HG03039 (cell line): ENCODE measurements at regions not wholly inside any gene's neighbourhood (a gene's known extent, or its start where the extent isn't known, plus 50 kb on each side); places are given as distances from the start of the nearest gene placed in this dataset.

Experiments used
- ATAC-seq: cut with Tn5 transposase; IDR thresholded peaks from one replicate; pipeline ENCODE4 v1.9.1; 2021; ENCODE audit warnings: mild to moderate bottlenecking, moderate library complexity; ENCODE audit not compliant: unreplicated experiment

DNA sequence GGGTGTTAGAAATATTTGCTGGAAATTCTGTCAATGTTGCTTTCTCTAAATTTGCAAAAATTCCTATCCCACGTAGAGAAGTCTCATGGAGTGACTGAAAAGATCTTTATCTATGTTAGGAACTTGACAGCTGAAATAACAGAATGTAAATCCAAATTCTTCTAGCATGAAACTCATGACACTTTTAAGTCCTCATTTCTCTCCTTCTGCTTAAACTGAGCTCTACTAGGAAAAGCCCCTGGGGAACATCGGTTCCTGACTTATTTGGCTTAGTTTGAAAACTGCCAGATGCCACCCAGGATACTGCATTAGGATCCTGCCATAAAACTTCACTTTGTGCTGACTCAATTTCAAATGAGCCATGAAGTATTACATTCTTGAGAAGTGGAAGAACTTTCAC, 426.0 kb downstream of the GALC start:
- ATAC-seq = no peak

DNA sequence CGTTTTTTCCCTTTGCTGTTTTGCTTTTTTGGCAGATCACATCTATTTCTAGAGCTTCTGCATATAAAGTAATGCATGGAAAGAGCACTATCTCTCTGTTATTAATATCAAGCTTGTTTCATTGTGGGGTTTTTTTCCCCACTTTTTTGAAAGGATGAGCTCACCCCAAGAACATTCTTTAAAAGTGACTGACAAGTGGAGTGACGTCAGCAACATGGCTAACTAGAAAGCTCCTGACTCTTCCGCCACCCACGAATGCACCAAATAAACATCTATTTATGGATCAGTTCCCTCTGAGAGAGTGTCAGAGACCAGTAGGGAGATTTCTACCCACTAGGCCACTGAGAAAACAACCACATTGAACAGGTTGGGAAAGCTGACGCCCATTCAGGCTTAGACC, 445.4 kb downstream of the GALC start:
- no peak for ATAC-seq

DNA sequence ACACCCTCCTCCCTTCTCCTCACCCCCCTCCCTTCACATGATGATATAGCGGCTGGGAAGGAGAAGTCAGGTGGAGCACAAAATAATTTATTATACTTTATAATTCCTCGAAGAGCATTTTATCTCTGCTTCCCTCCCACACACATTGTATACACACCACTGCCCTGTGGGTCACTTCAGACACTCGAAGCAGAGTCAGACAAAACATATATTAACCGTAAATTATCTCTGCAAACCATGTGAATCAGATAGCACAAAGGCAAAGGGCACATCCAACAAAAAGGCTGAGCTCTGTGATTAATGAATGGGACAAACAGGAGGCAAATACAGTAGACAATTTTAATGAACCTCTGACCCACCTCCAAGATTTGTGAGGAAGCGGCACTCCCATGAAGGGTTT, 450.7 kb downstream of the GALC start:
- ATAC-seq = no peak

DNA sequence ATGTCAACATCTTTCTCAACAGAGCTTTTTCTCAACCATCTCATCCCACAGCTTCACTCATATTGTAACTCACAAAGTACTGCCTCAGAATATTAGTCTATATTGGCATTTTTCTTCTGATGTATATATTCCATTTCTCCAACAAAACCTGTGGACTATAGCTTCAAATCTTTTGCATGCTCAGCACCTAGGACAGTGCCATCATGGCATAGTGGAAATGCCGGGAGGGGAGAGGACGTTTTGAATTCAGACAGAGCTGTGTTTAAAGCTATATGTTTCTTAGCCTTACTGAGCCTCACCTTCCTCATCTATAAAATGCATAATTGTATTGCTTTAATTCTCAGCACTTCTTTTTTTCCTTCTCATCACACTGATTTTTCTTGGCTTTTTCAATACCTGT, 452.6 kb downstream of the GALC start:
- ATAC-seq = no peak

DNA sequence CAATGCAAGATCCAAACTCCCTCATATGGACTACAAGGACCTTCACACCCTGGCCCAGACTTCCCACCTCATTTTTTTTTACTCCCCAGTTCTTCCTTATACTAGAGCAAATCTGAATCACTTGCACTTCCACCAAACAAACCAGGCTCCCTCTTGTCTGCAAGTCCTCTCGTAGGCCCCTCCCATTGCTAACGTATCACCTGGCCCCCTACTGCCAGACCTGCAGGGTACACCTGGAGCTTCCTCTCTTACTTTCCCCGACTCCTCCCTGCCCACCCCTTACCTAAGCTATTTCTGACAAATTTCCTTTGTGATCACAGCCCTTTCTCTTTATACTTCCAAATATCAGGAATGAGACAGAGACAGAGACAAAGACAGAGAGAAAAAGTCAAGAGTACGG, 463.9 kb downstream of the GALC start:
- ATAC-seq = no peak

DNA sequence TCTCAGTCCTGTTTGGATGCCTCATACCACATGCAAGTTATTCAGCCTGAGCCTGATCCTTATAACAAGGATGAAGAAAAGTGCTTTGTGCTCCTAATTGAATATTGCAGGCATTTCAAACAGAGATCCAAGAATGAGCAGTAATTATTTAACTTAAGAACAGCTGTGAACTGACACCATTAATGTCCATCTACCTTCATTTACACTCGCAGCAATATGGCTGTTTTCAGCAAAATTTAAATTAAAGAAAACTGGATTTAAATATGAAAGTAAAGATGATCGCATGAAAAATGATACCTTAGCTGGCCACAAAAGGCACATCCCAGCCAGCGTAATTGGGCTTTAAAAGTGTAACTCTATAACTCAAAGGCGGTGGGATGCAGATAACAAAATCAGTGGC, 466.3 kb downstream of the GALC start:
- ATAC-seq = no peak

DNA sequence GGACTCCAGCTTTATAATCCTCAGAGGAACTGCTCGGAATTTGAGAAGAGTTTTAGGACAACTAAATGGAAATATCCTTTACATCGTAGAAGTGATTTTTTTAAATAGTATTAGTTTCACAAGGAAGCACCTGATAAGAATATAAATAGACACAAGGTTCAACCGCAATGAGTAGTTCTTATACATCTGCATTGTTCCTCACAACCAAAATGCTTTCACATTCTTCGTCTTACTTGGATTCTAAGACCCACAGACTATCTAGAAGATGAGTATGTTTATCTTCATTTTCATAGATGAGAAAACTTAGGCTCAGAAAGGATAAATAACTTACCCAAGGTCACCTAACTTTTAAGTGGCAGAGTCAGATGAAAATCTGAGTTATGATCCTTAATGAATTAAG, 469.0 kb downstream of the GALC start:
- ATAC-seq = no peak

DNA sequence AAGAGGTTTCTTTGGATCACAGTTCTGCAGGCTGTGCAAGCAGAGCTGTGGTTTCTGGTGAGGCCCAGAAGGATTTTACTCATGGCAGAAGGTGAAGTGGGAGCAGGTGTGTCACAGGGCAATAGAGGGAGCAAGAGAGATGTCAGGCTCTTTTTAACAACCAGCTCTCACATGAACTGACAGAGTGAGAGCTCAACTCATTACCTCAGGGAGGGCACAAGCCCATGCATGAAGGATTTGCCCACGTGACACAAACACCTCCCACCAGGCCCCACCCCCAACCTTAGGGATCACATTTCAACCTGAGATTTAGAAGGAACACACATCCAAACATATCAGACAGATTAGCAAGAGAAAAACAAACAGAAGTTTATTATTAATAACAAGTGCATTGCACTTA, 470.4 kb downstream of the GALC start:
- ATAC-seq = no peak

DNA sequence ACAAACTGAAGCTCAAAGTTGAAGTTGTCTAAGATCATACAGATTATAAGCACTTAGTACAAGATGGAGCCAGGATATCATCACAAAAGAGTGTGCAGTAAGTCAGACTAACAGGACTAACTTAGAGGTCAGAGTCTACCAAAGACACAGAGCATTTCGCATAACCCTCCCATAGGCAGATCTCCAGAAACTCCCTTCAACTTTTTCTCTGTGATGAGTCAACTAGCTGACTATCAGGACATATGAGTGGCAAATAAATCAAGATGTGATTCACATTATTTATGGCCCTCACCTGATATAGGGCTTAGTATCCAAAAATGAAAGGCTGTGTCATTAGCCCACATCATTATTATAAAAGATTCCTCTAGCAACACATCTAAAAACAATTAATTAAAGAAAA, 484.6 kb downstream of the GALC start:
- no peak for ATAC-seq

DNA sequence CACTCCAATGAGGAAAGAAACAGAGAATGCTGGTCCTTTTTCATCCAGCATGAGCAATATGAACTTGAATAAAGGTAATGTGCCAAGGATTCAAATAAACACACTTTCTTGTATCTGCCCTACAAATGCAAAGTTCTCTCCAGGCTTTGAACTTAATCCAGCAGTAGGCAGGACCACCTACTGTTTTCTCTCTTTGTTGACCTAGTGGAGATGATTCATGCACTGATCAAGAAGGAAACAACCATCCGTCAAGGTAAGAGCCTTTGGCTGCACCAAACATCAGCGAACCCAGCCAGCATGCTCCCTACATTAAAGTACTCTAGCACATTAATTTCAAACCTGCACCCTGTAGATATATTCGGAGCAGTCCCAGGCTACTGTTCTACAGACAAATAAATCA, 489.3 kb downstream of the GALC start:
- no peak for ATAC-seq

DNA sequence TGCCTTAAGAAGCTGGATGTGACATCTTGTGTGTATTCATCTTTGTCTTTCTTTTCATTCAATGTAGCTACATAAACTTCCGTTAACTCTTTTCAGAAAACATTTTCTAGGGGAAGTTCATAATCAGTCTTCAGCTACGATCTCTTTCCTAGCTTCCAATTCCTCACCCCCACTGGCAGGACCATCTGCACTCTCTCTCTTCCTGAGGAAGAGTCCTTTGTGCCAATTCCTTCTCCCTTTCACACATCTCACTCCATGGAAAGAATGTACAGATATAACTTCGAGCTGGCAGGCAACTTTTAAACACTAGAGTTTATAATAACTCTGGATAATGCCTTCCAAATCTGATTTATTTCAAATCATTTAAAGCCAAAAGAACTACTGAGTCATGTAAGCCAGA, 495.7 kb downstream of the GALC start:
- ATAC-seq = no peak

DNA sequence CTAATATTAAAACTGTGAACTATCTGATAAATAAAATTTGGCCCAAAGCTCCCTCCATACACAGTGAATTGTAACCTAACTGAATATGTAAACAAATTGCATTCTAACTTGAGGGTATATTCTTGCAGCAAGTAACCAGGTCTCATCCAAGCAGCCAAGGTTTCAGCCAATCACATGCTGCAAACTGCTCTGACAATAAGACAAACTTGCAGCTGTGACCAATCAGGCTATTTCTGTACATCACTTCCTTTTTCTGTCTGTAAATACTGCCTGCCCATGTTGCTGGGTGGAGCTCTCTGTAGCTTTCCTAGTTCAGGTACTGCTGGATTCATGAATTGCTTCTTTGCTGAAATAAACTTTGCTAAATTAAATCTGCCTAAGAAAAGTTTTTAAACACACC, 499.0 kb downstream of the GALC start:
- ATAC-seq = no peak

DNA sequence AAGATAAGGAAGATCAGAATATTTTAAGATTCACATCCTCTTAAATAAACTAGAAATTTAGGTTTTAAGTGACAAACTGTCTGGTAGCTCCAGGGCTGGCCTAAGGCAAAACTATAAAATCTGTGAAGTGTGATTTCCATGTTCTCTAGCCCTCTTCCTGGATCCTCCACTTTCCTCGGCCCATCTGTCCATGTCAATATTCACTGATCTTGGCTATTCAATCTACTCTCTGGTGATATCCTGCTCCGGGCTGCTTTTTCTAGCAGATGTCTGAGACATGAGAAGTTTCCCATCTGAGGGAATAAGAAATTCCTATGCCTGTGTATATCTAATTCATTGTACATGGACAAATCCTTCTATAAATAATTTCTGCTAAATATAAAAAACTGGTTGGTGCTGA, 500.4 kb downstream of the GALC start:
- no peak for ATAC-seq

DNA sequence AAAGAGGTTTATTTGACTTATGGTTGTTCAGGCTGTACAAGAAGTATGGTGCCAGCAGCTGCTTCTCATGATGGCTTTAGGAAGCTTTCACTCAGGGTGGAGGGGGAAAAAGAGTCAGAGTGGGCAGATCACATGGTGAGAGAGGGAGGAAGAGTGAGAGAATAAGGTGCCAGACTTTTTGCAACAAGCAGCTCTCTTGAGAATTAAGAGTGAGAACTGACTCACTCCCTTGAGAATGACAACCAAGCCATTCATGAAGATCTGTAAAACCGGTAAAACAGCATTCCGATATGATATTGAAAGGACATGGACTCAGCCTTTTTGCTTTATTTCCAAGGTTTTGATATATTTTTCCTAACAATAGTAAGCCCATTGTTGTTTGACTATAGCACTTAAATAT, 501.2 kb downstream of the GALC start:
- ATAC-seq = no peak

DNA sequence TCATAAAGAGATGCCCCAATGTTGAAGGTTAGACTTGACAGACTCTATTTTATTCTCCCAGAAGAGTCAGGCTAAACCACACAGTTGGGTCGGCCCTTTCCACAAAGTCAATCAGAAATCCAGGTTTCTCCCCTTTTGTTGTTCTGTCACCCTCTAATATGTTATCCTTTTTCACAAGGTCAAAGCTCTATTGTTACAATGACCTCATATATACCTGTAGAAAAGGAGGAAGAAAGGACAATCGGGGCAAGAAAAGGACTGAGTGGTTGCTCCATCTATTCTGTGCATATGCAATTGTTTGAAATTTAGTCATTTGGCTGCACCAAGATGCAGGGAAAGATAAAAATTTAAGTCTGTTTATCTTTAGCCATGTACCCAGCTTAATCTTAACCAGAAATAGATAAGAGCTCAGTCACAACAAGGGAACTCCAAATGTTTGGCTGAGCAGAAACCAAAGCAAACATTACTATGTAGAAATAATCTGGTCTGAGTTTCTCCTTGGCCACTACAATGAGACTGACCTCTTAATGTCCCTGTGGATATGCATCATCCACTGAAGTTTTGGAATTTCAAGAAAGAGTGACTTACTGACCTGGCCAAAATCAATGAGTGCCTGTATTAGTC, 503.7 kb downstream of the GALC start:
- no peak for ATAC-seq

DNA sequence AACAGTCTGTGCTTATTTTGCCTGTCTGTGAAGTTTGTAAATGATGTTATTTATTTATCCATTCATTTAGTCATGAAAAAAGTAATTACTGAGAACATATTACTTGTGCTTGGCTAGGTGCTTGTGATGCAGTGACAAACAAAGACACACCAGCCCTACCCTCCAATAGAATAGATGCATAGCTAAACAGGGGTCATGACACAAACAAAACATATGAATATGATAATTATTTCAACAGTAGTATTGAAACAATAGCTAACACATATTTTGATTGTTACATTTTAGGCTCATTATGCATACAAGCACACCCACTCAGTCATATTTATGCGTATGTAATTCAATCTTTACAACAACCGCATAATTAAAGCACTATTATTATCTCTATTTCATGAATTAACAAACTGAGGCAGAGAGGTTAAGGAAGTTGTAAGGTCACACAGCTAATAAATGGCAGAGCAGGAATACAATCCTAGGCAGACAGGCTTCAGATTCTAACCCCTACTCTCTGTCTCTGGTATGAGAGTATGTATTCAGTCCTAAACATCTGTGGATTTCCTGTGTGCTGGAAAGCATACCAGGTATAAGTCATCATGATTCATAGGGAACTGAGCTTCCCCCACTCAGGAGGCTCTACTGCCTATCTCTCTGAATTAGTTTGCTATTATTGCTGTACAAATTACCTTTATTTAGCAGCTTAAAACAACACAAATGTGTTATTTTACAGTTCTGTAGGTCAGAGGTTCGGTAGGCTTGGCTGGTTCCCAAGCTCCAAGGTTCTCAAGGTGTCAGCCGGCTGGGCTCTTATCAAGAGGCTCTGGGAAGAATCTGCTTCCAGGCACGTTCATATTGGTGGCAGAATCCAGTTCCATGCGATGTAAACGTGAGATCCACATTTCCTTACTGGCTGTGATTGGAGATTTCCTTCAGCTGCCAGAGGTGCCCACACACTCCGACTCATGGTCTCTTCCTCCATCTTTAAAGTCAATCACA, 509.4 kb downstream of the GALC start:
- ATAC-seq = no peak

DNA sequence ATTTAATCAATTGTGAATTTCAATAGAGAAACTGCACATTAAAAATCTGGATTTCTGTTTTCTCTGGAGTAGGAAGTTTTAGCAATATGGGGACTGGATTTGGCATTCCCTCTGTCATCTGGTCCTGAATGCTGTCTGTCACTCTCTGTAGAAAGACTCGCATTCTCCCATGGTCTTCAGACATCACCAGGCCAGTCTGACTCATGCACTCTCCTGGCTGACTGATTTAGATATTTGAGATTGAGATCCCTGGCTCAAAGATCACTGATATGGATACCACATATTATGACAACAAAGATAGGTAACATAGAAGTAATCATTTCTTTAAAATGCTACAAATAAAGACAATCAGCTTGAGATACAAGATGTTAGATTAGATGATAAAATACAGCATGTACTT, 524.5 kb downstream of the GALC start:
- ATAC-seq = no peak

DNA sequence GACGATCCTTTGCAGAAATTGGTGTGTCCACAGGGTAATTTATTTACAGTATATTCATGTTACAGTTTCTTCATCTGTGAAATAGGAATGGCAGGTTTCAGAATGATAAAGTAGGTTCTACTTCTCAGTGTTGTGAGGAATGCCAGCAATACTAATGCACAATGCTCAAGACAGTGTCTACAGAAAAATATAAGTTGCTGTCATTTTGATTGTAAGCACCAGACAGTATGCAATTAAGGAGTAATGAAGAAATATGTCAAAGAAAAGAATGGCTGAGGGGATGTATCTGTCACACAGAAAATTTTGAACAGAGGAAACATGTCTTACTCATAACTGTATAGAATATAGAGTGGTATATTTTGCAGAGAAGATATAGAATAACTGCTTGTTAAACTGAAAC, 525.4 kb downstream of the GALC start:
- ATAC-seq = no peak

DNA sequence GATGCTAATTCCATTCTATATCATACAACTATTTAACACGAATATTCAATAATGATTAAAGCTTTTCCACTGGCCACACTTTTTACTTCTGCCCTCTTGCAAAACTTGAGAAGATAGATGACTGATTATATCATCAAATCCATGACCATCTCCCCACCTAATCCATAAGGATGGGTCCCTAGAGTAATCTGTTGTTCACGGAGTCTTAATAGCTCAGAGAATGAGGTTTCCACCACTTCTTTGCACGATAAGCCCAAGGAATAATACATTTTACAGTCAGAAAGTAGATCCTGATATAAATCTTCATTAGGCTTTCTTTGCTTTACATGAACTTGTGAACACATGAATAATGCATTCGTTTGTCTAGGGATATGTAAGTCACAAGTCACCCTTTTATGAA, 527.2 kb downstream of the GALC start:
- no peak for ATAC-seq

DNA sequence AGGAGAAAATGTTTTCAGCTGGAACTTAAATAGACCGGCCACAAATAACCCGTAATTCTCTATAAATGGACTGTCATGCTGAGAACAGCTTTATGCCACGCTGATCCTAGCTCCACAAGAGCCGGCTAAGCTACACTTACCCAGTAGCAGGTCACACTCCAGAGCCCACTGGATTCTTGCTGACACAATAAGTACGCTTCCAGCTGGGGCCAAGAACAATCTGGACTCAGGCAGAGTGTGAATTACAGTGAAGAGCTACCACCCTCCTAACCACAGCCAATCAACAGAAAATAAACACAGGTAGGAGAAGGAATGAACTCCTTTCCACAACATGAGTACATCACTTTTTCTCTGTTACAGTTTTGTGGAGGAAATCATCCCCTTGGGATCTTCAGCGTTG, 531.3 kb downstream of the GALC start:
- ATAC-seq = no peak

DNA sequence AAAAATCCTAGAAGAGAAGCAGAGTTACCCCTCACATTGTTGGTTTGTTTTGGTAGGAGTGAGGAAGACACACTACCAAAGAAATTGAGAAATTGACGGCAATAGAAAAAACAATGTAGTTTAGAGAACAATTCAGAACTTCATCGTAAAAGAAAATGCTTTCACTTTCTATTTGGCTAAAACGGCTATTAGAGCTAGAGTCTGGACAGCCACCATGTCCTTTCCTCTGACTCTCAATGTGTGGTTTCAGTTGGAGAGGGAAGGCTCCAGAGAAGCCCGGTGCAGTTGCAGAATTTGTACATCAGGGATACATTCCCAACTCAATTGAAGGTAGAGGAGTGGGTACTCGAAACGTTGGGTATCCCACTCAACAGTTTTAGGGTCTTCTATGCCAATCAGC, 535.3 kb downstream of the GALC start:
- ATAC-seq = no peak

DNA sequence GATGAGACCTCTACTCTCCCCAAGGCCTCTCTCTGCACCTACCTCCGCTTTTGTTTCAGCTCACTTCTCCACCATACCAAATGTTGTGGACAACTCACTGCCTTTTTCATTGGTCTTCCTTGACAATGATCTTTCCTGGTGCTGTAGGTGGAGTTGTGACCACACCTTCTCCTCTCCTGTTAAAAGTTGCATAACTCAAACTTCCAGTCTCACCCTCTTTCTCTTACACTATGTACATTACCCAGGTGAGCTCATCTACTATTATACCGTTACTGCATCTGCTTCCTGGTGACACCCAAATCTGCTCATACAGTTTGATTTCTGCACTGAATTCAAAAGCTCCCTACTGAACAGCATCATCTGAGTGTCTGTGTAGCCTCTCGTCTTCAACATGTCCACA, 542.8 kb downstream of the GALC start:
- ATAC-seq = no peak

DNA sequence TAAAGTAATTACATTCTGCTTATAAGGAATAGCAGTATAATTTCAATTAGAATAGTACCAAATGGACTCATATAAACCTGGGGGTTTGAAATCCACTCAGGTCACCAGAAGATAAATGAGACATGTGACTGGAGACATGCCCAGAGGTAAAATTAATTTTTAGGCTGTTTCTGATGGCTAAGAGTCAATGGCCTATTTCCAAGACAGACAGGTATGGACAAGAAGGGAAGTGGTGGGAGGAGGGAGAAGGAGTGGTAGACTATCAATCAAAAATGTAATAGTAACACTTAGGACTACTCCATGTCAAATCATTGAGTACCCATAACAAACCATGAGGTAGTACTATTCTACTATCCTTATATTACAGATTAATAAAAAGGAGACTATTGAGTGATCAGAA, 544.0 kb downstream of the GALC start:
- ATAC-seq = no peak
